Cardiac fibroblast (primary cell): ENCODE measurements at regions not wholly inside any gene's neighbourhood (a gene's known extent, or its start where the extent isn't known, plus 50 kb on each side); places are given as distances from the start of the nearest gene placed in this dataset.

ENCODE experiments used
- DNase-seq, 2 donors: peaks; one replicate each; pipeline versions ENCODE4 v3.0.0 to v3.0.0-alpha.2; 2010; ENCODE audit warnings: low read depth in 2 of 2
- H3K4me3 ChIP-seq, 2 donors: replicated peaks in 1 of 2; 1 replicate in 1 of 2; 2 replicates in 1 of 2; pipeline ENCODE4 v1.5.1; 2011; ENCODE audit warnings: low read depth in 2 of 2, low read length in 2 of 2, mild to moderate bottlenecking in 2 of 2, moderate library complexity in 1 of 2
- TF ChIP-seq, protein P1 (sequence below): IDR thresholded peaks from one replicate; pipeline ENCODE4 v1.5.1; 2011; ENCODE audit warnings: low read depth, mild to moderate bottlenecking, low read length, inconsistent platforms

DNA sequence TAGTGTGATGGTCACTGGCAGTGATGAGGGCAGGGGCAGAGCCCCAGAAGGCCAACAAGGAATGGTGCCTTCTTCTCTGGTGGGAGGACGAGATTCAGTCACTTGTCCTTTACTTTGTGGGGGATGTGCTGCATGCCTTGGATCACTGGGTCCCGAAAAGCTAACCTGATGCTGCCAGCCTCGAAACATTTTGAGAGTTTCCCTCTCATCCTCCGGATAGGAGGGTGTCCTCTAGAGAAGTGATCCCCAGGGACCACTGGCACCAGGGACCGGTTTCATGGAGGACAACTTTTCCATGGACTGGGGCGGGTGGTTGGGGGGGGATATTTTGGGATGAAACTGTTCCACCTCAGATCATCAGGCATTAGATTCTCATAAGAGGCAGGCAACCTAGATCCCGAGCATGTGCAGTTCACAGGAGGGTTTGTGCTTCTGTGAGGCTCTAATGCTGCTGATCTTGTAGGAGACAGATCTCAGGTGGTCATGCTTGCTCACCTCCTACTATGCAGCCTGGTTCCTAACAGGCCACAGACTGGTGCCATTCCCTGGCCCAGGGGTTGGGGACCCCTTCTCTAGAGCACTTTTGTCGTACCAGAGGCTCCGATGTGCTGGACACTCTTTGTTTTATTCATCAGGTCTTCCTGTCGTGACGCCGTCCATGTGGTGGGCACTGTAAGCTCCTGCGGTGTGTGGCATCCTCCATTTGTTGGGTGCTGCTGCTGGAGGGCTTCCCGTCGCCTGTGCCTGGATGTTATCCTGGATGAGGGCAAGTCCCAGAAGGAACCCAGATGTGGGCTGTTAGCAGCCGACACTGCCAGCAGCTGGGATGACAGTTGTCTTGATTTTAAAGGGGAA is 68.5 kb upstream of the HDAC4 start:
- H3K4me3 ChIP-seq: no peak overlapping the region
- TF ChIP-seq, protein P1, sequence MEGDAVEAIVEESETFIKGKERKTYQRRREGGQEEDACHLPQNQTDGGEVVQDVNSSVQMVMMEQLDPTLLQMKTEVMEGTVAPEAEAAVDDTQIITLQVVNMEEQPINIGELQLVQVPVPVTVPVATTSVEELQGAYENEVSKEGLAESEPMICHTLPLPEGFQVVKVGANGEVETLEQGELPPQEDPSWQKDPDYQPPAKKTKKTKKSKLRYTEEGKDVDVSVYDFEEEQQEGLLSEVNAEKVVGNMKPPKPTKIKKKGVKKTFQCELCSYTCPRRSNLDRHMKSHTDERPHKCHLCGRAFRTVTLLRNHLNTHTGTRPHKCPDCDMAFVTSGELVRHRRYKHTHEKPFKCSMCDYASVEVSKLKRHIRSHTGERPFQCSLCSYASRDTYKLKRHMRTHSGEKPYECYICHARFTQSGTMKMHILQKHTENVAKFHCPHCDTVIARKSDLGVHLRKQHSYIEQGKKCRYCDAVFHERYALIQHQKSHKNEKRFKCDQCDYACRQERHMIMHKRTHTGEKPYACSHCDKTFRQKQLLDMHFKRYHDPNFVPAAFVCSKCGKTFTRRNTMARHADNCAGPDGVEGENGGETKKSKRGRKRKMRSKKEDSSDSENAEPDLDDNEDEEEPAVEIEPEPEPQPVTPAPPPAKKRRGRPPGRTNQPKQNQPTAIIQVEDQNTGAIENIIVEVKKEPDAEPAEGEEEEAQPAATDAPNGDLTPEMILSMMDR: no peak

DNA sequence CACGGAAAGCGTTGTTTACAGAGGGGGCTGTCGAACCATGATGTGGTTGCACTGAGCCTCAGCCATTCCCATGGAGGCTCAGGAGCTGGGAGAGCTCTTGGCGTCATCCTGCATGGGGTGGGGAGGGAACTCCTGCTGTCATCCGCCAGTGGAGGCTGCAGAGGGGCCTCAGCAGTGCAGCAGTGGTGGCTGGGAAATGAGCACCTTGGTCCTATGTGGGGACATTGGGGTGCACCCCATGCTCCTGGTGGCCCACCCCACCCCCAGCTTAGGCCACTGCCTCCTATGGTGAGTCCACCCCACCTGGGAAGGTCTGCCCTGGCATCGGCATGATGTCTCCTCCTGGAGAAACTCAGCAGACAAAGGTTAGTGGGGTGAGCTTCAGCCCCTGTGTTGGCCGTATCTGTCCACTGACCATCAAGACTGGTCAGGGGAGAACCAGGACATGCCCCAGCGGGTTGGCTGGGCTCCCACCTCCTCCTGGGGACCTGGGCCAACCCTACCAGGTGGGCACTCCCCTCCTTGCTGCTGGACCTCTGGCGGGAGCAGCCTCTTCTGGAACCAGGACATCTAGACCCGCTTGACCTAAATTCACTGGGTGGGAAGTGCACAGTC is 67.8 kb upstream of the HDAC4 start:
- no peak for DNase-seq
- H3K4me3 ChIP-seq: no peak overlapping the region
- TF ChIP-seq, protein P1: no peak

More for the DNA sequence above, 68.5 kb upstream of the HDAC4 start:
- no peak for DNase-seq

DNA sequence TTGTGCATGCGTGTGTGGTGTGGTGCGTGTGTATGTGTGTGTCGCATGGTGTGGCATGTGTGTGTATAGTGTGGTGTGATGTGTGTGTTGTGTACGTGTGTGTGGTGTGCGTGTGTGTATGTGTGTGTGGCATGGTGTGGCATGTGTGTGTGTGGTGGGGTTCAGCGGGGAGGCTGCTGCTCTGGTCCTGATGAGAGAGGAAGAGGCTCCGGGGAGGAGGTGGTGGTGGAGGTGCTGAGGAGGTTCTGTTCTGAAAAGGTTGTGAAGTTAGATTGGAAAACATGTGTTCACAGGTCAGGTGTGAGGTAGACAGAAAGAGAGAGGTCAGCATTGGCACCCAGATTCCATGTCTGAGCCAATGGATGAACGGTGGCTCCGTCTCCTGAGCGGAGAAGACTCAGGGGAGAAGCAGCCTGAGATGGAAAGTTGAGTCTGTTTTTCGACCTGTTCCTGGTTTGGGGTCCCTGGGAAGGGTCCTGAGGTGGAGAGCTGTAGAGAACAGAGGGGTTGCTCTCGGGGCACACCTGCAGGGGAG is 67.2 kb upstream of the HDAC4 start:
- TF ChIP-seq, protein P1: no peak

DNA sequence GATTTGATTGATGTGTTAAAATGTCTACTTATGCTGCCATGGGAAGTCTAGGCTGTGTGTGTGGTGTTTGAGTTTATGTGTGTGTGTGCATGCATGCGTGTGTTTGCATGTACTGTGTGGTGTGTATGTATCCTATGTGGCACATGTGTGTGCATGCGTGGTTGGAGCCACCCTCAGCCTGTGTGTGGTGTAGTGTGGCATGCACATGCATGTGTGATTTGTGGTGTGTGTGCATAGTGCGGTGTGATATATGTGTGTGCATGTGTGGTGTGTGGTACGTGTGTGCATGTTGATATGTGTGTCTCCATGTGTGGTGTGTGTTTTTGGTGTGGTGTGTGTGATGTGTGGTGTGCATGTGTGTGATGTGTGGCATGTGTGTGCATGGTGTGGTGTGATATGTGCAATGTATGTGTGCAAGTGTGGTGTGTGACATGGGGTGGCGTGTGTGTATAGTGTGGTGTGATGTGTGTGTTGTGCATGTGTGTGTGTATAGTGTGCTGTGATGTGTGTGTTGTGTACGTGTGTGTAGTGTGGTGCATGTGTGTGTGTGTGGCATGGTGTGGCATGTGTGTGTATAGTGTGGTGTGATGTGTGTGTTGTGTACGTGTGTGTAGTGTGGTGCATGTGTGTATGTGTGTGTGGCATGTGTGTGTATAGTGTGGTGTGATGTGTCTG is 66.6 kb upstream of the HDAC4 start:
- TF ChIP-seq, protein P1: no peak
- no peak overlapping the region for H3K4me3 ChIP-seq
- DNase-seq: no peak

More for the DNA sequence above, 67.2 kb upstream of the HDAC4 start:
- DNase-seq: no peak
- no peak overlapping the region for H3K4me3 ChIP-seq

DNA sequence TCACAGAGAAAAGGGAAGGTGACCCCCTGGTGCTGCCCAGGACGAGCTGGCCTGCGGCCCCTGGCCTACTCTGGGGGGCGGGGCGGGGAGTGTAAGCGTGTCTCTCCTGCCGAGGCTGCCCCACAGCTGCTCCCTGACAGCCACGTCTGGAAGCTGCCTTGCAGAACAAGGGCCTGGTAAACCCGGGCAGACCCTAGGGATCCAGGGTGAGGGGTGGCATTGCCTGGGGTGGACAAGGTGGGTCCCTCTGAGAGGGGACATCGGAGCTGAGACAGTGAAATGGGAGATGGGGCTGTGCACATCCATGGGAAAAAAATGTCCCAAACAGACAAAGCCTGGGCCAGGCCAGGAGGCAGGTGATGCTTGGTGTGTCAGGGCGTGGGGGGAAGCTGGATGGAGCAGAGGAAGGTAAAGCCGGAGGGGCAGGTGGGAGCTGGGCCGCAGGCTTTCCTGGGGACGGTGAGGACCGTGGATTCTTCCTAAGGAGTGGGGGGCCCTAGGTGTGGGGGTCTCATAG is 66.0 kb upstream of the HDAC4 start:
- H3K4me3 ChIP-seq: no peak overlapping the region
- TF ChIP-seq, protein P1: no peak
- no peak for DNase-seq

DNA sequence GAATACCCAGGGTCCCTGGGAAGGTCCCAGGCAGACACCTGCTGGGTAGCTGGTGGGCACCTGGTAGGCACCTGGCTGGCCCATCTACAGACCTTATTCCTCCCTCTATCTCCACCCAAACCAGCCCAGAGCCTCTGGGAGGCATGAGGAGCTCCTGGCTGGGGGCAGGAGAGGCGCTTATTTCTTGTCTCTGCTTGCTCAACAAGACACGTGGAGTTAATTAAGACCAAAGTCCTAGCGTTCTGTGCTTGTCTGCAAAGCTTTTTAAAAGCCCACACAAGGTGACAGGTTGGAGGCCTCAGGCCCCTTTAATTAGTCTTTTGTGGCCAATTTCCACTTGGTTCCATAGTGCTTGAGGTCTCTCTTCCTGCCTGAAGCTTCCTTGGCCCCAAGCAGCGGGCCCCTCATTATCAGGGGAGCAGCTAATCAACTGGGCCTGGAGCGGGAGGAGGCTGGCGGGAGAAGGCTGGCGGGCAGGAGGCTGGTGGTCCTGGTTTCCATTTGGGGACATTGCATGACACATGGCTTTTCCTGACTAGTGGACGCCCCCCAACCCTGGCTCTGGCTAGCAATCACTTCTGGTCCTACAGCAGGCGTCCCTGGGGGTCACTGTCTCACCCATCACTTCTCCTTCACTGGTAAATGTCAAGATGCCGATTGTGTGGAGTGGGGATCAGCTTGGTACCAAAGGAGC is 65.4 kb upstream of the HDAC4 start:
- H3K4me3 ChIP-seq: no peak overlapping the region
- TF ChIP-seq, protein P1: no peak
- no peak for DNase-seq
